Ovary (tissue), 3 donors: ENCODE measurements at regions not wholly inside any gene's neighbourhood (a gene's known extent, or its start where the extent isn't known, plus 50 kb on each side); places are given as distances from the start of the nearest gene placed in this dataset.

Experiments used
- POLR2A ChIP-seq: fragments of 450-650 bp; IDR thresholded peaks from one replicate; pipeline ENCODE4 v1.6.1; 2017; ENCODE audit warnings: antibody characterized with exemption, mild to moderate bottlenecking, moderate library complexity
- TF ChIP-seq, protein P1 (sequence below), 3 donors: fragments of 450-650 bp in 2 of 3; fragments of 200-600 bp in 1 of 3; IDR thresholded peaks; one replicate each; pipeline versions ENCODE4 v1.5.1 to v1.8.0; 2016 to 2022; ENCODE audit warnings: antibody characterized with exemption in 3 of 3, mild to moderate bottlenecking in 1 of 3
- donor health status: DM: no; HTN: no; CAD: no.

DNA sequence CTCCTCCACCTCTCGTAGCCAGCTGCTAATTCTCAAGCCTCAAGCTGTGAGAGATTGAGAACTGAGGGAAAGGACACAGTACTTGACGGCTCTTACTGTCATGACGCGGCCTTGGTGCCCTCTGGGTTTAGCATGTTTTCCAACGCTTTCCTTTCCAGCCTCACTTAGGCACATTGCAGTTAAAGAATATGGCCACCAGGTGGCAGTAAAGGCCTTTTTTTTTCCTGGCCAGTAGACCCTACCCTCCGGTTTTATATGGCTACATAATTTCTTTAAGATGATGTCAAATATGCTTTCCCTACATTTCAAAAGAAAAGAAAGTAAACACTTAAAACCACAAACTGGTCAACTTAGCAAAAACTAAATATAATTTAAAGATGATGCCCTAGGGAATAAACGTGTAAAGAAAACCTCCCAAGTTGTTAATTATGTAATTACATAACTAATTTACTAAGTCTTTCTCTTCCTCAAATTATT lies 56.8 kb upstream of the PRDX6 start:
- TF ChIP-seq, protein P1, sequence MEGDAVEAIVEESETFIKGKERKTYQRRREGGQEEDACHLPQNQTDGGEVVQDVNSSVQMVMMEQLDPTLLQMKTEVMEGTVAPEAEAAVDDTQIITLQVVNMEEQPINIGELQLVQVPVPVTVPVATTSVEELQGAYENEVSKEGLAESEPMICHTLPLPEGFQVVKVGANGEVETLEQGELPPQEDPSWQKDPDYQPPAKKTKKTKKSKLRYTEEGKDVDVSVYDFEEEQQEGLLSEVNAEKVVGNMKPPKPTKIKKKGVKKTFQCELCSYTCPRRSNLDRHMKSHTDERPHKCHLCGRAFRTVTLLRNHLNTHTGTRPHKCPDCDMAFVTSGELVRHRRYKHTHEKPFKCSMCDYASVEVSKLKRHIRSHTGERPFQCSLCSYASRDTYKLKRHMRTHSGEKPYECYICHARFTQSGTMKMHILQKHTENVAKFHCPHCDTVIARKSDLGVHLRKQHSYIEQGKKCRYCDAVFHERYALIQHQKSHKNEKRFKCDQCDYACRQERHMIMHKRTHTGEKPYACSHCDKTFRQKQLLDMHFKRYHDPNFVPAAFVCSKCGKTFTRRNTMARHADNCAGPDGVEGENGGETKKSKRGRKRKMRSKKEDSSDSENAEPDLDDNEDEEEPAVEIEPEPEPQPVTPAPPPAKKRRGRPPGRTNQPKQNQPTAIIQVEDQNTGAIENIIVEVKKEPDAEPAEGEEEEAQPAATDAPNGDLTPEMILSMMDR (IDR thresholded peaks at IDR 0.05) = peak; percentile 66 to 89 (median 79)
- TF ChIP-seq POLR2A = no peak
